T-helper 1 cell (primary cell): ENCODE measurements at regions not wholly inside any gene's neighbourhood (a gene's known extent, or its start where the extent isn't known, plus 50 kb on each side); places are given as distances from the start of the nearest gene placed in this dataset.
A peak's percentile ranks its signal among the peaks of the same experiment; 100 is the strongest.
"Not testable (repeated sequence)": the region's sequence is repeated elsewhere in the genome, so short reads cannot be mapped to it uniquely, and the experiment has no call there.

Experiments
- DNase-seq, 5 donors: peaks; one replicate each; pipeline ENCODE4 v3.0.0-alpha.2; 2012 to 2020

- DNase-seq = no peak
These were observed 1052.1 kb upstream of the PCDH10 start for GRCh38 chr4:132097041-132097440.

GRCh38 chr4:132101526-132101925, 1047.6 kb upstream of the PCDH10 start:
- no peak for DNase-seq

GRCh38 chr4:132108784-132109183, 1040.3 kb upstream of the PCDH10 start:
- DNase-seq = no peak

- DNase-seq = no peak
These were observed 1034.2 kb upstream of the PCDH10 start for GRCh38 chr4:132114885-132115284.

DNA sequence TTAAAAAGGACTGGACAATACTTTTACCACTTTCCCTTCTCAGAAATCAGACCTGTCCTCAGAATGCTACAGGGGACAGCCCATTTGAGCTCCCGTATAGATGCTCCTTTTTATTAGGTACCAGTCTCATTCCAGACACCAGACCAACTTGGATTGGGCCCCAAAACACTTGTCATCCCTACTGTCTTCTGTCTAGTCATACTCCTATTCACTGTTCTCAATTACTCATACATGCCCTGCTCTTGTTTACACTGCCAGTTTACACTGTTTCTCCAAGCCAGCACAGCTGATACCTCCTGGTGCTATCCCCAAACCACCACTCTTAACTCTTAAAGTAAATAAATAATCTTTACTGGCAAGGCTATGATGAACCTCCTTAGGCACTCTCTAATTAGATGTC, 1026.4 kb upstream of the PCDH10 start:
- not testable (repeated sequence) for DNase-seq

GRCh38 chr4:132123870-132124623, 1025.0 kb upstream of the PCDH10 start:
- peak in 1 of 5 donors; percentile 0 for DNase-seq

DNA sequence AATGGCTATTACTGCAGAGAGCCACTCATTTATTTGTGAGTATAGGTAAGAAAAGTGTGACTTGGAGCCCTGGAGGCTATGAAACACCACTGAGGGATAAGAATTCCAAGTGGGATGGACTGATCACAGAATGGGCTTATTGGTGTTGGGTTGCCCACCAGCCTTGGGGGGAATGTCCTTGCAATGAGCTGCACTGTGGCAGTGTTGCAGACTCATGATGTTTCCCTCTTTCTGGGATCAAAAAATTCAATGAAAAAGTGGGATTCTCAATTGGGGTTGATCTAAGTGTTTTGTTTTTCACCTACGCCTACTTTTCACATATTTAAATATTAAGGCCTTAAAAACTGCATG, 1024.5 kb upstream of the PCDH10 start:
- no peak for DNase-seq

- no peak for DNase-seq
These were observed 1024.0 kb upstream of the PCDH10 start for GRCh38 chr4:132125131-132125530.

DNA sequence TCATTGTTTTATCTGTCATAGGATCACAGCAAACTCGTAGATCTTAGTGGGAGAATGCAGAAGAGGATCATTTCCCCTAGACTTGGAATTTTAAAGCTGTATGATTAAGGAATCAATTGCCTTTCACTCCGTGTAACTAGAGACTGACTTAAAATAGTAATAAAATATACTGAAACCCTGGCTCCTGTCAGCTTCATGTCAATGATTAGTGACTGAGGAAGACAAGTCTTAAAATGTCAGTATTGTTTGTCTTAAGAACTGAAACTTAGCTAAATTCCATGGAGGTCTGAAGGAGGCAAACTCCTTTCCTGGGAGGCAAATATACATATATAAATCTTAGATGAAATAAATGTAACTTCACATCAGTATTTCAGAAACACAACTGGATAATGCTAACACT, 1016.7 kb upstream of the PCDH10 start:
- no peak for DNase-seq

GRCh38 chr4:132169660-132170059, 979.4 kb upstream of the PCDH10 start:
- DNase-seq = no peak

DNA sequence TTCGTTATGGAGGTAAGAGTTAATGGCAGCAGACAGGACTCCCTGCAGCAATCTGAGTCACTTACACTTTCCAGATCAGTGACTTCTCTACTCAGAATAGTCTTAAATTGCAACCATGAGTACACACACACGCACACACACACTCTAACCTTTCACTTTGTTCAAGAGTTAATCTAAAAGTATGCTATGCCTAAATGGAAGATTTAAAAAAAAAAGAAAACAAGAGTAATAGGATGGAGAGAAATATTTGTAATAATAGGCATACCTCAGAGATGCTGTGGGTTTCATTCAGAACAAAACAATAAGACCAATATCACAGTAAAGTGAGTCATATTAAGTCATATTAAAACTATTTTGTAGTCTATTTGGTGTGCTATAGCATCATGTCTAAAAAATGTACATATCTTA, 969.1 kb upstream of the PCDH10 start:
- DNase-seq = no peak

- DNase-seq = no peak
These were observed 953.9 kb upstream of the PCDH10 start for GRCh38 chr4:132195176-132195575.

GRCh38 chr4:132203618-132204017, 945.5 kb upstream of the PCDH10 start:
- DNase-seq = no peak

GRCh38 chr4:132214519-132214918, 934.6 kb upstream of the PCDH10 start:
- no peak for DNase-seq

DNA sequence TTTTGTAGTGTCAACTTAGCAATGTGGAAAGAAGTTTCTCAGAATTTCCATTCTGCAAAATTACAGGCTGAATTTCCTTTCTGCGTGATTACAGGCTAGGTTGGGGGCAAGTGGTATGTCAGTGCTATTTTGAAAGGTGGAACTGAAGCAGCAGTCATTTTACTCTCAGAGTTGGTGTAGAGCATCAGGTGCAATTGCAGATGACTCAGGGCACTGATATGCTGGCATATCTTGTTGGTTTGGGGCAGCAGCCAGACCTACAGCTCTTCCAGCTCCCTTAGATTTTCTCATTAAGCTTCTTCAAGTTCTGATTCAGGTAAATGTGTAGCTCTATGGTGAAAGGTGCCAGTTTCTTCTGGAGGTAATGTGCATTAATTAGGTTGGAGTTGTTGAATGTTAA, 930.7 kb upstream of the PCDH10 start:
- no peak for DNase-seq

GRCh38 chr4:132227151-132227856, 921.8 kb upstream of the PCDH10 start:
- no peak for DNase-seq

DNA sequence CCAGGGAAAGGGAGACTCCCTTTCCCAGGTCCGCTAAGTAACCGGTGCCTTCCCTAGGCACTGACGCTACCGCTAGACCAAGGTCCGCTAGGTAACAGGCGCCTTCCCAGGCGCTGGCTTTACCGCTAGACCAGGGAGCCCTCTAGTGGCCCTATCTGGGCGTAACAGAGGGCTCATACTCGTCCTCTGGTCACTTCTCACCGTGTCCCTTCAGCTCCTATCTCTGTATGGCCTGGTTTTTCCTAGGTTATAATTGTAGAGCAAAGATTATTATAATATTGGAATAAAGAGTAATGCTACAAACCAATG, 921.3 kb upstream of the PCDH10 start:
- not testable (repeated sequence) for DNase-seq

GRCh38 chr4:132228676-132229075, 920.4 kb upstream of the PCDH10 start:
- DNase-seq = no peak

DNA sequence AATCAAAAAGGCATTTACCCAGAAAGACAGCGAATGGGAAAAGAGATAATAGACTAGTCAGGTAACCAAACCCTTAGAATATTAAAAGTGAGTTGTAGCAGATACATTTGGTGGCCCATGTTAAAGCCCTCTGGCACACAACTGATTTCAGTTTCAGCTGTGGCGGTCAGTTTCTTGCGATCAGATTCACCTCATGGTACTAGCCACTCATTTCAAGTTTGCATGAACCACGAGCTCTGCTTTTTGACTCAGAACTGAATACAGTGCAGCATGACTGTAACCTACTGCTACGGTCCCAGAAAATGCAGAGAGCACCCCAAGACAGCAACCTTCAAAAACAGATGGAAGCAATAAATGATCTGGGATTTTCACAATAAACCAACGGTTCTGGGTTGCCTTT, 919.1 kb upstream of the PCDH10 start:
- no peak for DNase-seq

- no peak for DNase-seq
These were observed 910.4 kb upstream of the PCDH10 start for GRCh38 chr4:132238697-132239096.

DNA sequence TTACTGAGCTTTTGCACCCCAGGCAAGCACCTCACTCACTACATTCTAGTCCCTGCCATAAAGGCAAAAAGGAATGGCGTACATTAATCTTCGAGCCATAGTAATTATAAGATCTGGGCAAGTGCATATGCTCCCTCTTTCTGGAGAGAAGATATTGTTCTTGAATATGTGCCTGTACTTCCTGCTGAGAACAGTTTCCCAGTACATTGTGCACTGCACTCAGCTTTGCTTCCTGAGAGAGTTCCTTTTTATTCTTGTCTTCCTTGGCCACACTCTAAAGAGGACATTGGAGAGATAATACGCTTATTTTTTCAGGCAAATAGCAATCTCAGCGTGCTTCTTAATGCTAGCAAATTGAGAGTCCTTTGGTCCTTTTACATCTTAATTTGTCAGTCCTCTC, 909.0 kb upstream of the PCDH10 start:
- no peak for DNase-seq

DNA sequence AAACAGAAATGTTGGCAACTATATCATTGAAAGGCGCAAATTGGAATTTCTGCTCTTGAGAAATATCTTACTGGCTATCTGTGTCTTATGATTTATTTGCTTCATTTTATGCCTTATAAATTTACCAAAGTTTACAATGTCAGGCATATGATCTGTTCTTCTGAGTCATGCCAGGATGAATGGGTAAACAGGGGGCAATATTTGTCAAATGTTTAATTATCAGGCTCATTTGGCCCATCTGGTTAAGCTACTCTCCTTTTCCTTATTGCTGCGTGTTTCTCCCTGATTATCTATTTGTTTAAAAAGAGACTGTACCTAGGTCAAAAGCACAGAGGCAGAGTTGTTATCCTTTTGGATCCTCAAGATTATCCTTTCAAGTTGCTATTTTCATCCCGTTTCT, 903.8 kb upstream of the PCDH10 start:
- no peak for DNase-seq

DNA sequence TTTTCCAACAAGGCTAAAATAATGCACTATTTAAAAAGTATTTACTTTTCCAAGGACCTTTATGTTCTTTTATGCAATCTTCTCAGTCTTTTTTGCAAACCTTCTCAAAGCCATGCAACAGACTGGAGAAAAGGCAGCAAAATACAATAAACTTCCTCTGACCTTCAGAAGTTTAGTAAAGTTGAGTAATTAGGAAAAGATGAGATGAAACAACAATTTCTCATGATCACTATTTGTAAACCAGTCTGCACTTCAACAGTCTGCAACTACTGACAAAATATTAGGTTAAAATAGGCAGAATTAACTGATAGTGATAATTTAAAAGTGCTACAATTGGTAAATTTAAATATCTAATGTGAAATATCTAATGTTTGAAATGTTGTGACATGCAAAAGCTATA, 884.9 kb upstream of the PCDH10 start:
- no peak for DNase-seq

- no peak for DNase-seq
These were observed 882.7 kb upstream of the PCDH10 start for GRCh38 chr4:132266374-132266773.

DNA sequence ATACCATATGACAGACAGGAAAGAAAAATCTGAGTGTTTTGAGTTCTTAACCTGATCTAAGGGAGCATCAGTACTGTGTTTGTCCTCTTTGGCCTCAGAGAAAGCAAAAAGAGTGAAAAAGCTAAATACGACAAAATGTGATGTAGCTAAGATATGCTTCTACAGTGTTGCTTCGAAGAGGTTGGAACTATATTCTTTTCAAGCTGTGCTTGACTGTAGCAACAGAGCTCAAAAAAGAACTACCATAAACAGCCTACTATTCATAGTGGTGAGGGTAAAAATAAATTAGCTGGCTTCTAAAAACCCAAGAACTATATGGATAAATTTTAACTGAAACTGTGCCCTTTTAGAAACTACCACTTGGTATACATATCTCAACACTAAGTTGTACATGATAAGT, 881.8 kb upstream of the PCDH10 start:
- DNase-seq = no peak
